B cell (primary cell): ENCODE measurements at regions not wholly inside any gene's neighbourhood (a gene's known extent, or its start where the extent isn't known, plus 50 kb on each side); places are given as distances from the start of the nearest gene placed in this dataset.

Experiments used
- ATAC-seq: fragments of 200-7000 bp; cut with Tn5 transposase; one replicate; pipeline ENCODE4 v1.10.0; 2021; ENCODE audit warnings: low read depth, mild to moderate bottlenecking, moderate number of reproducible peaks, moderate library complexity
- CTCF ChIA-PET: fragments of 350-600 bp; sonication (Branson Sonifier 250); formaldehyde crosslinking; loops from one replicate; lab custom pipeline; 2021; ENCODE audit warnings: antibody characterized with exemption, inconsistent platforms; lab: Charles Lee
- POLR2A ChIA-PET: fragments of 350-600 bp; sonication (Branson Sonifier 250); formaldehyde crosslinking; loops from one replicate; lab custom pipeline; 2021; ENCODE audit warnings: antibody characterized with exemption; lab: Charles Lee
- DNase-seq: peaks from one replicate; pipeline ENCODE4 v3.0.0; 2013
- H2AFZ ChIP-seq: 2 replicates; pipeline ENCODE4 v1.6.1; 2012; ENCODE audit warnings: mild to moderate bottlenecking, low read depth, low read length; ENCODE audit not compliant: insufficient read depth, poor library complexity, severe bottlenecking
- H3K27ac ChIP-seq, 2 donors: 1 replicate in 1 of 2; 2 replicates in 1 of 2; pipeline ENCODE4 v1.5.1; 2012 to 2013; ENCODE audit warnings: low read length in 2 of 2, mild to moderate bottlenecking in 2 of 2, moderate library complexity in 1 of 2
- H3K27me3 ChIP-seq, 4 experiments: fragments of 200-600 bp in 1 of 4; sonication (generic) in 1 of 4; replicated peaks in 1 of 4; 1 replicate in 2 of 4; 2 replicates in 2 of 4; pipeline versions ENCODE4 v1.6.1 to v1.7.0; 2013 to 2016; ENCODE audit warnings: low read length in 3 of 4, mild to moderate bottlenecking in 2 of 4, mixed read lengths in 1 of 4, moderate library complexity in 1 of 4; ENCODE audit not compliant: insufficient read depth in 4 of 4, control insufficient read depth in 3 of 4; ENCODE audit errors: control extremely low read depth in 1 of 4
- H3K36me3 ChIP-seq, 2 experiments: replicated peaks in 1 of 2; 1 replicate in 1 of 2; 2 replicates in 1 of 2; pipeline versions ENCODE4 v1.6.1 to v1.7.1; 2013; ENCODE audit warnings: low read length in 1 of 2; ENCODE audit not compliant: insufficient read depth in 2 of 2, control insufficient read depth in 1 of 2; ENCODE audit errors: control extremely low read depth in 1 of 2, extremely low read depth in 1 of 2
- H3K4me1 ChIP-seq, 2 donors: fragments of 200-600 bp in 1 of 2; sonication (generic) in 1 of 2; 1 replicate in 1 of 2; 2 replicates in 1 of 2; pipeline versions ENCODE4 v1.5.1 to v1.6.1; 2013 to 2017; ENCODE audit warnings: low read length in 2 of 2; ENCODE audit not compliant: control insufficient read depth in 2 of 2, insufficient read depth in 2 of 2
- H3K4me2 ChIP-seq: replicated peaks from 2 replicates; pipeline ENCODE3; 2012; ENCODE audit warnings: mild to moderate bottlenecking, low read depth, low read length; ENCODE audit not compliant: poor library complexity, severe bottlenecking
- H3K4me3 ChIP-seq, 5 experiments: fragments of 200-600 bp in 1 of 5; sonication (generic) in 1 of 5; 1 replicate in 3 of 5; 2 replicates in 2 of 5; pipeline versions ENCODE4 v1.5.1 to v1.7.0; 2011 to 2016; ENCODE audit warnings: low read length in 4 of 5, mild to moderate bottlenecking in 4 of 5, low read depth in 2 of 5, control low read depth in 1 of 5, moderate library complexity in 1 of 5; ENCODE audit not compliant: insufficient read depth in 1 of 5; ENCODE audit errors: control extremely low read depth in 1 of 5, extremely low read depth in 1 of 5
- H3K79me2 ChIP-seq: fragments of 200-600 bp; sonication (generic); one replicate; pipeline ENCODE4 v1.6.0; 2016; ENCODE audit warnings: low read length; ENCODE audit not compliant: control insufficient read depth, insufficient read depth
- H3K9ac ChIP-seq: fragments of 200-600 bp; sonication (generic); 2 replicates; pipeline ENCODE4 v1.6.1; 2017; ENCODE audit warnings: mild to moderate bottlenecking, low read length, moderate library complexity
- H3K9me3 ChIP-seq, 3 donors: one replicate each; pipeline versions ENCODE4 v1.6.1 to v1.7.1; 2013; ENCODE audit warnings: low read length in 2 of 3; ENCODE audit not compliant: control insufficient read depth in 2 of 3, insufficient read depth in 1 of 3; ENCODE audit errors: control extremely low read depth in 1 of 3
- H4K20me1 ChIP-seq: 2 replicates; pipeline ENCODE4 v1.6.0; 2012; ENCODE audit warnings: mild to moderate bottlenecking, low read length; ENCODE audit not compliant: insufficient read depth, control insufficient read depth, poor library complexity, severe bottlenecking
- H3K27ac Mint-ChIP-seq: one replicate; pipeline ENCODE4 v1.8.0; 2021; ENCODE audit warnings: mixed read lengths
- H3K27me3 Mint-ChIP-seq: one replicate; pipeline ENCODE4 v1.8.0; 2021; ENCODE audit warnings: mixed read lengths
- H3K4me1 Mint-ChIP-seq: one replicate; pipeline ENCODE4 v1.8.0; 2021; ENCODE audit warnings: mixed read lengths
- H3K4me3 Mint-ChIP-seq: one replicate; pipeline ENCODE4 v1.8.0; 2021; ENCODE audit warnings: mixed read lengths
- H3K9me3 Mint-ChIP-seq: one replicate; pipeline ENCODE4 v1.8.0; 2022; ENCODE audit warnings: mixed read lengths; ENCODE audit not compliant: insufficient read depth
- EZH2 ChIP-seq: IDR thresholded peaks from 2 replicates; pipeline ENCODE4 v1.6.1; 2012; ENCODE audit warnings: borderline replicate concordance, low read depth, mild to moderate bottlenecking, moderate library complexity, low read length; ENCODE audit not compliant: insufficient read depth, poor library complexity, severe bottlenecking
- WGBS: methylation state at CpG from one replicate; pipeline ENCODE4 v1.1.5; 2013; ENCODE audit warnings: missing lambda C conversion rate; ENCODE audit not compliant: insufficient coverage; 5-methylcytosine and 5-hydroxymethylcytosine counted together
- intact Hi-C: fragments of 100-400 bp; cut with micrococcal nuclease; formaldehyde crosslinking; loops from one replicate; pipeline ENCODE4 v1.10.0; 2022
- TF ChIP-seq, protein P1 (sequence below): fragments of 200-600 bp; IDR thresholded peaks from one replicate; pipeline ENCODE4 v1.8.0; 2022; ENCODE audit warnings: antibody characterized with exemption, mild to moderate bottlenecking

DNA sequence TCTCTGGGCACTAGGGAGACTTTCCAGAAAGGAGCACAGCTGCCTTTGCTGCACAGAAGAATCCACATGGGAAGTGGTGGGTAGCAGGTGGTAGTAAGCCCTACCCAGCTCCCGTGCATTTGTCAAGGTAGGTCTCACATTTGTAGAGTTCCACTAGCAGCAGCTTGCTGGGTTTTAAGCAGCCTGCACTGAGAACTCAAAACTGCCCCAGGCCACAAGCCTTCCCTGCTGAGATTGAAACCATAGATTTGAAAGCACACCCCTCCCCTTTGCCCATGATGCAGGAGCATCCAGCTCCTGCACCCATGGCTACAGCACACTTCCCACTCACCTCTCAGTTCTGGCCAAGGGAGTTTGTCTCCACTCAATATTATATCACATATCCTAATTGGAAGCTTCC is 604.5 kb upstream of the STEAP1 start:
- no peak overlapping the region for H2AFZ ChIP-seq
- ChIA-PET CTCF (no interaction called here), POLR2A (no interaction called here)
- no peaks in the 10 kb centered on the region for H3K36me3 ChIP-seq
- H3K9me3 Mint-ChIP-seq = peaks cover 2% of the 10 kb centered on the region
- H3K27me3 ChIP-seq = no peaks in the 10 kb centered on the region
- H3K79me2 ChIP-seq = no peaks in the 10 kb centered on the region
- peaks cover 0 to 3% (median 0%) of the 10 kb centered on the region in 3 donors for H3K9me3 ChIP-seq
- DNase-seq (no peak), ATAC-seq (no peak)
- 78% methylated on average over 1 of the region's 1 CpG for whole genome bisulfite sequencing
- intact Hi-C loops = no loop called here
- no peak overlapping the region for H3K27ac Mint-ChIP-seq
- H4K20me1 ChIP-seq = no peaks in the 10 kb centered on the region
- no peaks in the 10 kb centered on the region for H3K27me3 Mint-ChIP-seq
- H3K4me3 Mint-ChIP-seq = no peak overlapping the region
- no peak overlapping the region for H3K4me3 ChIP-seq
- no peak overlapping the region for H3K9ac ChIP-seq
- H3K27ac ChIP-seq = no peak overlapping the region
- TF ChIP-seq, protein P1, sequence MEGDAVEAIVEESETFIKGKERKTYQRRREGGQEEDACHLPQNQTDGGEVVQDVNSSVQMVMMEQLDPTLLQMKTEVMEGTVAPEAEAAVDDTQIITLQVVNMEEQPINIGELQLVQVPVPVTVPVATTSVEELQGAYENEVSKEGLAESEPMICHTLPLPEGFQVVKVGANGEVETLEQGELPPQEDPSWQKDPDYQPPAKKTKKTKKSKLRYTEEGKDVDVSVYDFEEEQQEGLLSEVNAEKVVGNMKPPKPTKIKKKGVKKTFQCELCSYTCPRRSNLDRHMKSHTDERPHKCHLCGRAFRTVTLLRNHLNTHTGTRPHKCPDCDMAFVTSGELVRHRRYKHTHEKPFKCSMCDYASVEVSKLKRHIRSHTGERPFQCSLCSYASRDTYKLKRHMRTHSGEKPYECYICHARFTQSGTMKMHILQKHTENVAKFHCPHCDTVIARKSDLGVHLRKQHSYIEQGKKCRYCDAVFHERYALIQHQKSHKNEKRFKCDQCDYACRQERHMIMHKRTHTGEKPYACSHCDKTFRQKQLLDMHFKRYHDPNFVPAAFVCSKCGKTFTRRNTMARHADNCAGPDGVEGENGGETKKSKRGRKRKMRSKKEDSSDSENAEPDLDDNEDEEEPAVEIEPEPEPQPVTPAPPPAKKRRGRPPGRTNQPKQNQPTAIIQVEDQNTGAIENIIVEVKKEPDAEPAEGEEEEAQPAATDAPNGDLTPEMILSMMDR = no peak
- TF ChIP-seq EZH2 = no peak
- H3K4me1 Mint-ChIP-seq = no peaks in the 10 kb centered on the region
- H3K4me2 ChIP-seq = no peak overlapping the region
- H3K4me1 ChIP-seq = no peaks in the 10 kb centered on the region

DNA sequence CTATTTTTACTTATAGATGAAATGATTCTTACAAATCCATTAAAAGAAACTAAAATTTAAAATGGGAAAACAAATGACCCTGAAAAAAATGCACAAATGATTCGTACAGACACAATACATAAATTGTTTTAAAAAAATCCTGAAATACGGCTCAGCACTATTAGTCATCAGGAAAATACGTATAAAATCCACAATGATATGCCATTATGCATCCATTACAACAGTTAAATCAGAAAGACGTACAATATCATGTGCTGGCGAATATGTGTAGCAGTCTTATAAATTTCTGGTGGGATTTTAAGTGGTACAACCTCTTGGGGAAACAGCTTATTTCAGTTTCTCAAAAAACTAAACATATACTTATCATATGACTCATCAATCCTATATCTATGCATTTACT is 600.1 kb upstream of the STEAP1 start:
- H4K20me1 ChIP-seq = no peaks in the 10 kb centered on the region
- intact Hi-C loops = no loop called here
- H3K9ac ChIP-seq = no peak overlapping the region
- 100% methylated on average over 2 of the region's 5 CpGs for WGBS
- ATAC-seq = no peak
- H3K79me2 ChIP-seq = no peaks in the 10 kb centered on the region
- no peak overlapping the region for H3K27ac Mint-ChIP-seq
- TF ChIP-seq, protein P1 = no peak
- no peak for TF ChIP-seq EZH2
- no peak overlapping the region for H3K27ac ChIP-seq
- no peak overlapping the region for H3K4me3 Mint-ChIP-seq
- no peak for DNase-seq
- H3K4me1 Mint-ChIP-seq = no peaks in the 10 kb centered on the region
- no peaks in the 10 kb centered on the region for H3K27me3 Mint-ChIP-seq
- H3K4me1 ChIP-seq = no peaks in the 10 kb centered on the region
- H3K27me3 ChIP-seq = no peaks in the 10 kb centered on the region
- H2AFZ ChIP-seq = no peak overlapping the region
- no peaks in the 10 kb centered on the region for H3K9me3 Mint-ChIP-seq
- no peaks in the 10 kb centered on the region for H3K36me3 ChIP-seq
- no peak overlapping the region for H3K4me2 ChIP-seq
- ChIA-PET POLR2A (no interaction called here), CTCF (no interaction called here)
- peaks cover 0 to 6% (median 0%) of the 10 kb centered on the region in 3 donors for H3K9me3 ChIP-seq
- H3K4me3 ChIP-seq = no peak overlapping the region
